NCI-H526 treated with DMSO at 0.1 percent for 48 hours (cell line): ENCODE measurements at regions not wholly inside any gene's neighbourhood (a gene's known extent, or its start where the extent isn't known, plus 50 kb on each side); places are given as distances from the start of the nearest gene placed in this dataset.

Source experiments
- DNase-seq: peaks from one replicate; lab custom pipeline; 2025; lab: John Stamatoyannopoulos, UW

DNA sequence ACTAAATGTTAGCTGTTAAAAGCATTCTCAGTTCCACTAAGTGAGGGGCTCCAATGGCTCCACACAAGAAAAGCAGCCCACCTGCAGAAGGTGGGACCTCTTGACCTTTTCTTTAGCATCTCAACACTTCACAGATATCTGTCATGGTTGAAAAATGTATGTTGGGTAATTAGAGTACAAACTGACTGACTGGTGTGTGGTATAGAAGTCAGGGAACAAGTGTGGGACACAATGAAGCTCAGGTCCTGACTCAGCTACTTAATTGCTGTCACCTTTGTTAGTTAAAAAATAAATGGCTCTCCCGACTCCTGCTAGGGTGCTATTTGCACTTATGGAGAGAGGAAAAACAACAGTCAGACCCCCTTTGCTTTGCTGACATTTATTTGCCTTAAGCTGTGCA is 299.0 kb downstream of the TTC6 start:
- DNase-seq: no peak

DNA sequence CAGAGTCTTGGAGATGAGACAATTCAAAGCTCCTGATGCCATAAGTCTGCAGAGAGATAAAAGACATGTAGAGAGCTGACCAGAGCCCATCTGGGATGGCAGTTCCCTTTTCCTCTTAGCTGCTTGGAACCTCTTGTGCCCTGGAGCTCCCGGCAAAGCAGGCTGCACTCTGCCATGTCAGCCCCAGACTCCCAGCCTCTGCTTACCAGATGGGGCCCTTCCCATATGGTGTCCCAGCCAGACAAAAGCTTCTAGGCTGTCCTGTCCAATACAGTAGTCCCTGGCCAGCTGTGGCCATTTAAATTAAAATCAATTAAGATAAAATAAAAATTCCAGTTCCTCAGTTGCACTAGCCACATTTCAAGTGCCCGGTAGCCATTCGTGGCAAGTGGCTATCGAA is 303.9 kb downstream of the TTC6 start:
- DNase-seq: no peak

DNA sequence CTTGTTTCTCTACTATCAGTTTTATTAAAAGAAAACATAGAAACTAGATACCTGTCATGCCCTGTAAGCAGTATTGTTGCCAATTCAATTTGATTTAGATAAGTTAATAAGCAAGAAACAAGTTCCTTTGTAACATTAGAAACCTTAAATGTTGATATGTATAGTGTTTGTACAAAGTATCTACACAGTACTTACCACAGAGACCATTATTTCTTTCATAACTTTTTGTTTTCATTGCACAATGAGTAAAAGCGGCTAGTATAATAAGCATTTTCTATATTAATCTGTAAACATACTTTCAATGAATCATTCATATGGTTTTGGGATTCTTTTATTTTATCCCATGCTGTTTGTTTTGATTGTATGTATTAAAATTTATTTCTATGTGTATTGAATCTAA is 305.1 kb downstream of the TTC6 start:
- no peak for DNase-seq

DNA sequence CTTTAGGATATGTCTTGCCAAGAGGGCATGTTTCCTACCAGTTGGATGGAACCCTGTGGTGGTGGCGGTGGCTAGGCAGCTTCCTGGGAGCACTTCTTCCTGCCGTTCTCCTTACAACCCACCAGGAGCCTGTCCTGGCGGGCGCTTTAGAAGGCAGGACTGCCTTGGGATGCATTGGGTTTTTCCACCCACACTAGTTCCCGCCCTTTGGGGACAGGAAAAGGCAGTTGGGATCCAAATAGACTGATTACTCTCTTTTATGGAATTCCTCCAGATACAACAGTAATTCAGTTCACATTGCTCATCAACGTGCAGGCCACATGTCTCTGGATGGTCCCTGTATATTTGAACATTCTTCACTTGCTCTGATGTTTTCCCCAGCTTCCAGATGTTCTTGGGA is 305.7 kb upstream of the SSTR1 start:
- no peak for DNase-seq

DNA sequence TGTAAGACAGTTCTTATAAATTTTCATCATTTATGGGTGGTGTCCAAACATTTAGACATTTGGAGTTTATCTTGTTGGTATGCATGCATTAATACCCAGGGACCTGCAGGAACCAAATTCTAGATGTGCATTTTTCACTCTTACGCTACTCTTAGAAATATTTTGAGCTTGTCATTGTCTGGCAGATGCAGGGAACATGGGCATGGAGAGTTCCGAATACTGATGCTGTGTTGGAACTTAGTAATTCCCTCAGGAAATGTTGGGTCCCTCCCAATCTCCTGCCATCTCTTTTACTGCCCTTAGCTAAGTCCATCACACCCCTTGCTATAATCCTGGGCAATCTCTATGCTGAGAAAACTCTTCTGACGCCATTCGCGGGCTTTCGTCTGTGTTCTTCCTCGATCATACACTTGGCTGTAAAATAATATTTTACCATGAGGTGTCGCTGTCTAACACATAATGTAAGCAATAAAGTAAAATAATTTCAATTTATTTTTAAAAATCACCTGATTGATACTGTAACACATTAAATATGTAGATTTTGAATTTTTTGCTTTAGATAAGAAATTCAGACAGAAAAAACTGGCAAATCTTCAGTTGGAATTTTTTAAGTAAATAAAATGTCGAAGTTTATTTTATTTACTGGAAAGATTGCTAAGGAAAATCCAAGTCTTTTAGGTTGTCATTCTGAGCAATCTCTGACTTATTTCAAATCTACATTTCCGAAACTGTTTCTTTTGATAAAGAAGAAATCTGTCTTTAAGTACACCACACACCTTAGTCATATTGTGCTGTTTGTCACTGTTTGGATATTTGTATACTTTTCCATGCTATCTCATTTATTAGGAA is 304.1 kb upstream of the SSTR1 start:
- DNase-seq: peak; percentile 25

DNA sequence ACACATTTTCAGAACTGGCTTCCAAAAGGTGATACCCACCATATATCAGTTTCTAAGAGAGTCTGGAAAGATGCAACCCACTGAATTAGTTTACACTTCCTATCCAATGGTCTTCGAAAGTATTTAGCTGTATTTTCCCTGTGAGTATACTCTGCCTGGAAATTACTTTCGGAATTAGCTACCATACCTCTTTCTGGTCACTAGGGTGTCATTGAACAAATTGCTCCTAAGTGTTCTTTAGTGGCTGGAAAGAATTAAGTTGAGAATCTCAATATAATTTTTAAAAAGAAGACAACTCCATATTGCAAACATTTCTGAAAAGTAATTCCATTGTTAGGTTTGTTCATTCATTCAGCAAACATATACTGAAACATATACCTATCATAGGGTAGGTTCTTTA is 283.1 kb upstream of the SSTR1 start:
- no peak for DNase-seq

DNA sequence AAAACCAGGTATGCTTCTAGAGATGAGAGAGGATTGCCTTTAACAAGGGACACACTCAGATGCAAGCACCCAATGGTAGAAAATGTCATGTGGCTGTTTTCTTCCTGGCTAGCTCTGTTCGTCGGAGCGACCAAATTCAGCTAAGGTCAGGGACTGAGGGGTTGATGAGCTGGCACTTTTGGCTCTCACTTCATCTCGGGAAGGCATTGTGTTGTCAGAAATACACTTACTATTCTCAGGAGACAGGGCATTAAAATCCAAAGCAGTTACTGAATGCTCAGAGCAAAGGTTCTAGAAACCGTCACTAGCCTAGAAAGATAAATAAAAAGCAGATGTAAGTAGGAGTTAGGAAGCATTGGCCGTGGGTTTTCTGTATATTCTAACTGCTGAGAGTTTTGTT is 275.7 kb upstream of the SSTR1 start:
- DNase-seq: no peak

DNA sequence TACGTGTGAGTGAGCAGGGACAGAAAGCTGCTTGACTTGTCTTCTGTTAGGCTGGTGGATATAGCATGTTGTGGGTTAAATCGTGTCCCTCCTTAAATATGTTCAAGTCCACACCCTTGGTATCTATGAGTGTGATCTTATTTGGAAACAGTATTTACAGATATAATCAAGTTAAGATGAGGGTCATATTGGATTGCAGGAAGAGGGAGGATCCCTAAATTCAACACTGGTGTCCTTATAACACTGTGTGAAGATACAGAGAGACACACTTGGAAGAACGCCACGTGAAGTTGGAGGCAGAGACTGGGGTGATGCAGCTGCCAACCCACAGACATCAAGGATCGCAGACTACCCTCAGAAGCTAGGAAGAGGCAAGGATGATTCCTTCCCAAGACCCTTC is 275.2 kb upstream of the SSTR1 start:
- no peak for DNase-seq

DNA sequence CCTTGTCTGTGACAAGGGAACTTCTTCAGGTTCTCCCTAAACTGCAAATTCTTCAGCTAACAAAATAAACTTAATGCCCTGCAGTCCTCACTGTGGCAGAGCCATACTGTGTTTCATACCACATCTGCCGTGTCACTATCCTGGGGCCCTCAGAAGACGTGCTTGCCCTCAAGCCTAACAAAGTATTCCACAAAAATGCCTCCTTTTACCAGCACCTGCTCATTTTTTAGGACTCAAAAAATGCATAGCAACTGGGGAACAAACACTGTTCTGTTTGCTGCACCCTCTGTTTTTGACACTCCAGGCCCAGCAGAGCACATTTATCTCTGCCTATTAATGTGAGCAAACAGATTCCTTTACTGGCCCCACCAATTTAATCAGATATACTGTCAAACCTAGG is 270.7 kb upstream of the SSTR1 start:
- no peak for DNase-seq

DNA sequence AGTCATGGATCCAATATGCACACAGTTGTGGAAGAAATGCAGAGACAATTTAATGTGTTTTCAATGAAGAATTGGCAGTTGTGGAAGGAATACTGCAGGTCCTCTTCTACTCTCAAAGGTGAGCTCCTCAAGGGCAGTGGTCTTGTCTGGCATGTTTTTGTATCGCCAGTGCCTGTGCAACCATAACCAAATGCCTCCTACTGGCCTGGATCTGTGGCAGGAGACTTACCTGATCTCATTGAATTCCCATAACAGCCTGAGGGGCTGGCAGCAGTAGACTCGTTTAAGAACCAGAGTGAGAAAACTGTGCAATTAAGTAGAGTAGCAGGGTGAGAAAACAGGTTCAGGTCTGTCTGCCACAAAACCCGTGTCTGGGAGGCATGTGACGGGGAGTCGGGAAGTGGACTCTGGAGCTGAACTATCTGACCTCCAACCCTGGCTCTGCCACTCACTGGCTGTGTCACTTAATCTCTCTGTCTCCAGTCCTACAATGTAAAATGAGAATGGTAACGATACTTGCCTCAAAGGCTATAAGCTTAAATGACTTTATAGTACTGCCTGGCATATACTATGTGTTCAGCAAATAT is 268.2 kb upstream of the SSTR1 start:
- DNase-seq: no peak

DNA sequence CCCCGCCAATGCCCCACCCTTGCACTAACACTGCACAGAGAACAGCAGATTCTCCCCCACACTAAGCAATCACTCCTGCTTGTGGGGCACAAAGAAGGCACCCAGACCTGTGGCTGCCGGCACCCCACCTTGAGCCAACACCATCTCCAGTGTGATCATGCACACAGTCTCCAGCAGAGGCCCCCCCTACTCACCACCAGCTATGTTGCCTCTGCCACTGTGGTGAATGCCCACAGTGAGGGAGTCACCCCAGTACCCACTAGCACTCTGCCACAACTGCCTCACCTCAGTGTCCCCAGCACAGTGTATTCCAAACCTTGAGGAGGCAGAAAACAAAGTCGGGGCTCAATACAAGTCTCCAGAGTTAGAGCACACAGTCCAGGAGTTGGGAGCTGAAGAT is 261.7 kb upstream of the SSTR1 start:
- no peak for DNase-seq

DNA sequence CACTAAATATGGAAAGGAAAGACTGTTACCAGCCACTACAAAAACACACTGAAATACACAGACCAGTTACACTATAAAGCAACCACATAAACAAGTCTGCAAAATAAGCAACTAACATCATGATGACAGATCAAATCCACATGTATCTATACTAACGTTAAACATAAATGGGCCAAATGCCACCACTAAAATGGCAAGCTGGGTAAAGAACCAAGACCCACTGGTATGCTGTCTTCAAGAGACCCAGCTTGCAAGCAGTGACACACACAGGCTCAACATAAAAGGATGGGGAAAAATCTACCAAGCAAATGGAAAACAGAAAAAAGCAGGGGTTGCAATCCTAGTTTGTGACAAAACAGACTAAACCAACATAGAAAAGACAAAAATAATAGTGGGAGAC is 260.9 kb upstream of the SSTR1 start:
- DNase-seq: no peak

DNA sequence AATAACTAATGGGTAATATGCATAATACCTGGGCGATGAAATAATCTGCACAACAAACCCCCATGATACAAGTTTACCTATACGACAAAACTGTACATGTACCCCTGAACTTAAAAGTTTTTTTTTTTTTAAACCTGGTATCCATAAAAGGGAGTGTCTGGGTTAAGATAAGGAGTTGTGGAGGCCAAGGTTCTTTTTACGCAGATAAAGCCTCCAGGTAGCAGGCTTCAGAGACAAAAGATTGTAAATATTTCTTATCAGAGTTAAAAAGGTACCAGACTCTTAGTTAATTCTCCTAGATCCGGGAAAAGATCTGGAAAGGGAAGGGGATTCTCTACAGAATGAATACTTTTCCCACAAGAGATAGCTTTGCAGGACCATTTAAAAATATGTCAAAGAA is 259.4 kb upstream of the SSTR1 start:
- DNase-seq: no peak

DNA sequence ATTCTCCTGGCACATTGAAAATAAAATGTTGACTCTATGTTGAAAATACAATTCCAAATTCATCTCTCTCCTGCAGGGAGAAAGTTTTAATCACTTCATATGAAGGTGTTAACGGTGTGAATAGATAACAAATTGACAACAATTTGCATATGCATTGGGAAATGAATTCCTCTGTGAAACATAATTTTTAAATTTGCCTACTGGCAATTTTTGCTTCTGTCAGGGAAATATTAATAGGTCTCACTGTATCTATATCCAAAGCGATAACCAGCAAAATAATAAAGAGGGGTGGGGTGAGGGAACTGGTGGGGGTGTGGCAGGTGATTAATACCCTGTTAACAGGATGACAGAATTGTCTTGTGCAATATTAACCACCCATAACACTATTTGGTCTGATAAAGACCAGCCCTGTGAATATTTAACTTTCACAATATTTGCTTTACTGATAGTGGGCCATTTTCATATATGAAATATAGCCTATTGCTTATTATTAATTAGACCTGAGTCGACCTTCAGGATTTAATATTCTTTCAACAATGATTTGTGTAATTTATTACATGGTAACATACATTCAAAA is 239.0 kb upstream of the SSTR1 start:
- no peak for DNase-seq

DNA sequence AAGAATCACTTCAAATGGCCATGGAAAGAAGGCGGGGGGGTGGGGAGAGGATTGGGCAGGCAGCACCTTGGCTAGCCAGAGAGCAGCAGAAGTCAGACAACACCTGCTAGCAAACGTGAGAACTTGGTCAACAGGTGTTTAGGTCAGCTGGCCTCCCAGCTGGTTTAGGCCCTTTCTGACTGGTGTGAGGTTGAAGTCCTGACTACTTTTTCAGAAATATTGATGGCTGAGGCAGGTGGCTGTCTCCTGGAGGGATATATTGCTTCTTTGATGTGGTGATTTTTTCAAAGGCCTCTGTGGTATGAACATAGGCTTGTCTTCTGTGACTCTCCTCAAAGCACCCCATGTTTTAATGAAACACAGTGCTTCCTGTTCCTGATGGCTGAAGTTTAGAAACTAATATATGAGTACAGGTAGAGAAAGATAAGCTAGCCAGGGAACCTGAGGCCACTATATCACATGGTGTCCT is 238.2 kb upstream of the SSTR1 start:
- DNase-seq: no peak

DNA sequence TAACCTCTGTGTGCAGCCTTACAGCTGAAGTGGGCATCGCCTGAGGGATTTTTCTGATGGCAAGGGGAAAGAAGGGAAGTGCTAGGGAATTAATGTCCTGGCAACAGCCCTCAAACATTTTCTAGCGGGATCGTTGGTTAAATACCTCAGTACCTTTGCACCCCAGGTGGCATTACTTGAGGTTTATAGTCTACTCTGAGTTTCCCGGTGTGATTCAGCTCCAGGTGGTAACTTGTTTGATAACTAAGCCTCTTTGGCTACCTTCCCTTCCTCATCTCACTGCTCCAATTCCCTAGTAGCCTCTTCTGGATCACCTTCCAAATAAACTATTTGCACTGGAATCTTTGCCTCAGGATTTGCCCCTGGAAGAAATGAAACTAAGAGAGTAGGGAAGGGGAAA is 237.0 kb upstream of the SSTR1 start:
- no peak for DNase-seq

DNA sequence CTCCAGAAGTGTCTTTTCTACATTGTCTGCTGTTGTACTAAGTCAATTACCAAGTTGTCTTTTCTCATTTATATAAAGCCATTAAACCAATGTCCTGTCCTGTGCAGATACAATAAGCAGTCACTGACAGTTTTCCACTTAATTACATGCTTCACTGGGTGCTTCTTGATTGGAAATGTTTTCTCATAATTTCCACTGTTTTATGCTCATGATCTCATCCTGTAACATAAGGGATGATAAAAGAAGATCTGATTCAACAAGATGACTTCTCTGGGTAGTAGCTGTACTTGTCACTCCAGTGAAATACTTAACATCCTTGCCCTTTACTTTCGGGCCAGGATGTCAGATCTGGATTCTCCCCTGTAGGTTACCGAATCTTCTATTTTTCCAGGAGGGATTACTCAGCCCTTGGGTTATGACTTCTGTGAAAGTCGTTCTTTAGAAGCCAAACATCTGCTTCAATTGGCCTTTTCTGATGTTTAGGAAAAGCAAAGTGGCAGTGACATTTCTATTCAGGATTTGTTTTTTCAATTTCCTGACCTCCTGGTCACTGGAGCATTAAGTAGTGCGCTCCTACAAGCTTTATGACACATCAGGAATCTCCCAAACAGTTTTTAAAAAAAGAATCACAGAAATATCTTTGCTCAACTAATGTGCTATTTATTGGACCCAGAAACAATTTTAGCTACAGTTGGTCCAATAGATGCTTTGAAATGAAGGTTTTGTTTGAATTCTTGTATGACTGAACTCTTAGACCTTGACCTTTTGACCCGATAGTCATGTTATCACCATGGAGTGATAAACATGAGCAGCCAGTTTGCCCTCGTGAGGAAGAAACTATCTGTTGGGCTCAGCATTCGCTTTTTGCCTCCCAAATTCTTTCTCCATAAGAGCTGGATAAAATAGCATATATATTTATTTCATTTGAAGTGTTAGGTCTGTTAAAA is 234.5 kb upstream of the SSTR1 start:
- DNase-seq: no peak

DNA sequence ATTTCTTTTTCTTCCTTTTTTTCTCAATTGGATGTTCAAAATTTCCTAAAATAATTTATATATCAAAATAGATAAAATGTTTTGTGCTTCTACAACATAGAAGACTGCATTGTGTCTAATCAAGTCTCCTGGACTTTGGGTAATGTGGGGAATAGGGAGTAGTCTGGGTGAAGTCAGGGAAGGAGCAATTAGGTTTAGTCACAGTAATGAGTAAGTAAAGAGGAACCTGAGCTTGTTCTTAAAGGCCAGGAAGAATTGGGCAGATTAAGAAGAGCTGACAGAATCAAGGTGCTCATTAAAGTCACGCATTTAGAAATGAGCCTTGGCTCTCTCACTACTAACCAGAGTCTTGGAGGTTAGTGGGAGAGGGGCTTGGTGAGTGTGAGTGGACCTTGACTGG is 233.3 kb upstream of the SSTR1 start:
- DNase-seq: no peak

DNA sequence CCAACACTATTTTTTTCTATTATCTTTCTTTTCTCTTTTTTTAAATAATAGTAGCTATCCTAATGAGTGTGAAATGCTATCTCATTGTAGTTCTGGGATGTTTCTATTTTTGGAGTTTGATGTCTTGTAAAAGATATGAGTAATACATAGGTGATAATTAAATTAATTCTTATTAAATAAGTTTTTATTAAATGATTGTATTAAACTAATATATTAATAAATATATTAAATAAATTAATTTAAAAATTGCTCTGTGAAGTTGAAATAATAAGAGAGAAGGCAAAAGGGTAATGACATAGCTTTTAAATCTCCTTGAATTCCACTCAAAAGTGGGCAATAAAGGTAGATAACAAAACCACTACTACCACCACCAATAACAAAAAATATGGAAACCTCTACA is 230.2 kb upstream of the SSTR1 start:
- DNase-seq: no peak

DNA sequence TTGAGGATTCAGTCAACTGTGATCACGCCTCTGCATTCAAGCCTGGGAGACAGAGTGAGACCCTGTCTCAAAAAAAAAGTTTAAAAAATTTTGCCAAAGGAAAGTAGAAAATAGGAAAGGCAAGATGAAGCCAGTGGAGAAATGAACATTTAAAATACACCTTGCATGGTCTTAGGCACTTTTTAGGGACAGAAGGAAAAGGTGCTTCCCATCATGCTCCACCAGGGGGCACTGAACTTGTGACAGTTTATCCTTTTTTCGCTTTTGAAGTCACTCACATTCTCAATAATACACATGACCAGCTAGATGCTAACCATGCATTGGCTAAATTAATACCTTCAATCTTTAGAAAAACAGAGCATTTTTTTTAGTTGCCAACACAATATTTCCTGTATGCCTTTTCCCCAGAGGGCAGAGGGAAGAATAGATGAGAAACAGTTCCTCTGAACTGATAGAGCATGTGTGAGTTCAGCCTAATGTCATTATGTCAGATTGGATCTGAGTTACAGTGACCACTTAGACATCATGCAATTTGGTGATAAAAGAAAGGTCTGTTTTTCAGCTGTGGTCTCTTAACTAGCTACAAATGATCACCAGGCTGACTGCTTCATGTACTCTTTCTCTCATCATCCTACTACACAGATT is 221.8 kb upstream of the SSTR1 start:
- peak; percentile 41 for DNase-seq

DNA sequence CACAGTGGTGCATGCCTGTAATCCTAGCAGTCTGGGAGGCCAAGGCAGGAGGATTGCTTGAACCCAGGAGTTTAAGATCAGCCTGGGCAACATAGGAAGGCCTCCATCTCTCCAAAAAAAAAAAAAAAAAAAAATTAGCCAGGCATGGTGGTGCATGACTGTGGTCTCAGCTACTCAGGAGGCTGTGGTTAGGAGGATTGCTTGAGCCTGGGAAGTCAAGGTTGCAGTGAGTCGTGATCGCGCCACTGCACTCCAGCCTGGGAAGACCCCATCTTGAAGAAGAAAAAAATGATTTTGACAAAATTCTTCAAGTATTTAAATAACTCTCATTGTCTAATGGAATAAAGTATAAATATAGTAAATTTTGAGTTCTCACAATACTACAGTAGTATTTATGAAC is 219.2 kb upstream of the SSTR1 start:
- DNase-seq: no peak

DNA sequence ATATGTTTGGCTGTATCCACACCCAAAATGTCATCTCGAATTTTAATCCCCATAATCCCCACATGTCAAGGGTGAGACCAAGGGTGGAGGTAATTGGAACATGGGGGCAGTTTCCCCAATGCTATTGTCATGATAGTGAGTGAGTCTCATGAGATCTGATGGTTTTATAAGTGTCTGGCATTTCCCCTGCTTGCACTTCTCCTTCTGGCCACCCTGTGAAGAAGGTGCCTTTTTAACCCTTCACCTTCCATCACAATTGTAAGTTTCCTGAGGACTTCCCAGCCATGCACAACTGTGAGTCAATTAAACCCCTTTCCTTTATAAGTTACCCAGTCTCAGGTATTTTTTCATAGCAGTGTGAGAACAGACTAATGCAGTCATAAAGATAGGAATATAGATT is 216.7 kb upstream of the SSTR1 start:
- no peak for DNase-seq
